SK-N-MC (cell line): ENCODE measurements at regions not wholly inside any gene's neighbourhood (a gene's known extent, or its start where the extent isn't known, plus 50 kb on each side); places are given as distances from the start of the nearest gene placed in this dataset.

ENCODE experiments used
- EZH2 ChIP-seq: fragments of 200-600 bp; sonication (generic); IDR thresholded peaks from one replicate; pipeline ENCODE4 v1.6.1; 2017; ENCODE audit warnings: antibody characterized with exemption
- FOXP2 ChIP-seq: optimal IDR thresholded peaks from 2 replicates; pipeline ENCODE3; 2011; ENCODE audit warnings: mild to moderate bottlenecking, moderate library complexity; ENCODE audit not compliant: insufficient read depth; ENCODE audit errors: extremely low read length, control extremely low read depth
- POLR2AphosphoS5 ChIP-seq: IDR thresholded peaks from 2 replicates; pipeline ENCODE4 v1.6.1; 2012; ENCODE audit warnings: mild to moderate bottlenecking, low read depth, low read length, borderline replicate concordance

DNA sequence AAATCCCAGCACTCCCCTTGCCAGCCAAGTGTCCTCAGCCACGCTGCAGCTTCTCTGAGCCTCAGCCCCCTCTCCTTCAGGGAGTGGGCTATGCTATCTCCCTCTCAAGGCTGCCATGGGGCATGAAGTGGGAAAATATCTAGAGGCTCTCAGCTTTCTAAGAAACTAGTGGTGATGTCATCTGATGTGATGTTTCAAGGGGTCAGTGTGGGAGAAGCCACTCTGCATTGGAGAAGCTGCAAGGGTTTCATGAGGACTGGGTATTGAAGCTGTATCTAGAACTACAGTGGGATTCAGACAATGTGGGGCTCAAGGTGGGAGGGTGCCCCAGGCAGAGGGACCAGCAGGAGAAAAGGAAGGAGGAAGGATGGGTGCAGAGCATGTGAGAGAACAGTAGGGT, 210.2 kb downstream of the TLE3 start:
- no peak for TF ChIP-seq POLR2AphosphoS5
- no peak for TF ChIP-seq EZH2
- TF ChIP-seq FOXP2: no peak
